ENCODE measurements at regions not wholly inside any gene's neighbourhood (a gene's known extent, or its start where the extent isn't known, plus 50 kb on each side); places are given as distances from the start of the nearest gene placed in this dataset.

GRCh38 chr6:141041596-141042087 is 1091.1 kb upstream of the GJE1 start:
- FAIRE-seq (no peak), DNase-seq (ENCODE audit: low read depth) (no peak)
- Histone ChIP-seq H3K36me3 (ENCODE audit: insufficient read depth, low read length) (no peaks in the 10 kb centered on the region), H3K79me2 (ENCODE audit: insufficient read depth, low read length) (no peaks in the 10 kb centered on the region), H3K4me2 (ENCODE audit: low read length) (no peak overlapping the region), H3K27me3 (ENCODE audit: insufficient read depth, low read length) (no peaks in the 10 kb centered on the region), H3K27ac (ENCODE audit: low read depth, low read length) (no peak overlapping the region), H3K9ac (ENCODE audit: low read length) (no peak overlapping the region), H3K4me3 (ENCODE audit: insufficient read depth, low read depth, low read length) (no peak overlapping the region), H4K20me1 (ENCODE audit: insufficient read depth, low read length) (no peaks in the 10 kb centered on the region), H3K9me3 (ENCODE audit: insufficient read depth, low read depth, low read length) (peaks cover 4% of the 10 kb centered on the region), H2AFZ (ENCODE audit: low read depth, low read length) (no peak overlapping the region), H3K4me1 (ENCODE audit: insufficient read depth, low read length) (no peaks in the 10 kb centered on the region)
- no peak overlapping the region for H3K27ac Mint-ChIP-seq (ENCODE audit: unreplicated experiment)
- no peak overlapping the region for H3K4me3 Mint-ChIP-seq (ENCODE audit: unreplicated experiment)
- TF ChIP-seq CTCF (IDR thresholded peaks at IDR 0.05; ENCODE audit: insufficient read depth, low read depth, low read length): no peak
- TF ChIP-seq EZH2 (IDR thresholded peaks at IDR 0.05; ENCODE audit: insufficient read depth, low read length): no peak
- H3K4me1 Mint-ChIP-seq (ENCODE audit: low read depth, unreplicated experiment): peaks cover 4% of the 10 kb centered on the region
- peaks cover under 1% of the 10 kb centered on the region for H3K36me3 Mint-ChIP-seq (ENCODE audit: low read depth, unreplicated experiment)
- H3K9me3 Mint-ChIP-seq (ENCODE audit: unreplicated experiment): peaks cover 10% of the 10 kb centered on the region
- no peaks in the 10 kb centered on the region for H3K27me3 Mint-ChIP-seq (ENCODE audit: low read depth, unreplicated experiment)

- FAIRE-seq: no peak
- no peaks in the 10 kb centered on the region for H3K4me1 Mint-ChIP-seq (ENCODE audit: low read depth, unreplicated experiment)
These were observed 1097.2 kb upstream of the GJE1 start for GRCh38 chr6:141035312-141036200.

More at GRCh38 chr6:141035312-141036200, 1097.2 kb upstream of the GJE1 start:
- TF ChIP-seq CTCF (IDR thresholded peaks at IDR 0.05; ENCODE audit: insufficient read depth, low read depth, low read length) (no peak), EZH2 (IDR thresholded peaks at IDR 0.05; ENCODE audit: insufficient read depth, low read length) (no peak)
- Mint-ChIP-seq H3K4me3 (ENCODE audit: unreplicated experiment) (no peak overlapping the region), H3K27me3 (ENCODE audit: low read depth, unreplicated experiment) (no peaks in the 10 kb centered on the region), H3K9me3 (ENCODE audit: unreplicated experiment) (peaks cover 4% of the 10 kb centered on the region), H3K36me3 (ENCODE audit: low read depth, unreplicated experiment) (no peaks in the 10 kb centered on the region), H3K27ac (ENCODE audit: unreplicated experiment) (no peak overlapping the region)
- H3K4me2 ChIP-seq (ENCODE audit: low read length): no peak overlapping the region
- H3K27me3 ChIP-seq (ENCODE audit: insufficient read depth, low read length): no peaks in the 10 kb centered on the region
- H3K27ac ChIP-seq (ENCODE audit: low read depth, low read length): no peak overlapping the region
- H3K9me3 ChIP-seq (ENCODE audit: insufficient read depth, low read depth, low read length): no peaks in the 10 kb centered on the region
- H3K4me3 ChIP-seq (ENCODE audit: insufficient read depth, low read depth, low read length): no peak overlapping the region
- no peaks in the 10 kb centered on the region for H3K4me1 ChIP-seq (ENCODE audit: insufficient read depth, low read length)
- peak; percentile 12 for DNase-seq (ENCODE audit: low read depth)
- H3K36me3 ChIP-seq (ENCODE audit: insufficient read depth, low read length): no peaks in the 10 kb centered on the region
- no peaks in the 10 kb centered on the region for H4K20me1 ChIP-seq (ENCODE audit: insufficient read depth, low read length)
- H3K79me2 ChIP-seq (ENCODE audit: insufficient read depth, low read length): no peaks in the 10 kb centered on the region
- no peak overlapping the region for H2AFZ ChIP-seq (ENCODE audit: low read depth, low read length)
- no peak overlapping the region for H3K9ac ChIP-seq (ENCODE audit: low read length)
